Activated CD8-positive, alpha-beta memory T cell treated with anti-CD3 and anti-CD28 coated beads for 48 hours (primary cell): ENCODE measurements at regions not wholly inside any gene's neighbourhood (a gene's known extent, or its start where the extent isn't known, plus 50 kb on each side); places are given as distances from the start of the nearest gene placed in this dataset.
"Not testable (repeated sequence)": the region's sequence is repeated elsewhere in the genome, so short reads cannot be mapped to it uniquely, and the experiment has no call there.

Experiments
- DNase-seq, 3 experiments: peaks; one replicate each; pipeline ENCODE4 v3.0.0-alpha.2; 2020; ENCODE audit warnings: low read depth in 2 of 3, low spot score in 2 of 3

DNA sequence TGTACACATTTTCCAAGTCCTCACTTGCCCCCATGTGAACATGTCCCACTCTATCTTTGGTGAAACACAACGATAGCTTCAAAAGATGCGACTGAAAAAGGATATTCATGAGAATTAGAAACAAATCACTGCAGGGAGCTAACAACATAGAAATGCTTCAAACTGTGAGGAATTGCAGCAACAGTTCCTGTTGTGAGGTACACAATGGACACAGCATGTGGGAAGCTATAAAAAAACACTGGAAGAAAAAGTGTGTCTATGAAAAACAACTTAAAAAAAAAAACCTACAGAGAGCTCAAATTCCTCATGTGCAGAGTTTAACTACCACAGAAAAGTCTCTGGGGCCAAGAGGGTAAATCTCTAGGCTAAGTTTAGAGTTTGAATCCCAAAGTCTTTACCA is 51.6 kb upstream of the BLTP1 start:
- DNase-seq = no peak

DNA sequence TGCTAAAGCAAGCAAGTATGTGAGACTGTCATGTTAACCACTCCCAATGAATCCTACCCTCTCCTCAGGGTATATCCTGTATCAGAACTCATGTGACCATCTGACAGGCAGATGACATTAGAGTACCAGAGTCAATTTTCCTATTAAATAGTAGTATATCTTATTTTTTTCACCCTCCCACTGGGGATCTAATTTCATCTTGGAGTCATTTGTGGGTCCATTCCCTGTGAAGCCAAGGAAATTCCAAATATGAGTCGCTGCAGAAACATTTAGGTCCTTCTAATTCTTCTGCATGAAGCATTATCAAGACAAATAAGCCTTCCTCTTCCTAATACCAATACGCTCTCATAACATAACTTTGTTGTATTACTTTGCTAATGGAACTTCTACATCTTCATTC is 52.2 kb upstream of the BLTP1 start:
- no peak for DNase-seq

DNA sequence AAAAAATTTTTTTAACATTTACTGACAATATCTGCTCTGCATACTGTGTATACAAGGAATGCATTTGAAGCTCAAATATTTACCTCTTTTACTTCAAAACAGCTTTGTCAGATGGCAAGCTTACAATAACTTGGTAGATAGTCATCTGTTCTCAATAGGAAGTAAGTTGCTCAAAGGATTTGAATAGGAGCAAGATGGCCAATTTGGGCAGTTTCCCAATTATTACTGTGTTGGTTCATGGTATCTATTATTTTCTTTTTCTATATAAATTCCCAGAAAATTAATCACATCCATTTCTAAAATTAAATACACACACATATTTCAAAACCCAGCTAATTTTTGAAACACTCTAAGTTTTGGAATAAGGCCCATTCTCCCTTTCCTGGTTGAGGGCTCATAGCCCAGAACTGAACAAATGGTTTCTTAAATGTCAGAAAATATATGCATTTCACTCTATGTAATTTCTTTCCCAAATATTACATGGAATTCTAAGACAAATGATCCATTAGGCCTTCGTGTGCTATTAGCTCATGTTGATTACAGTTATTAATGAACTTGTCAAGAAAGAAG is 60.2 kb upstream of the BLTP1 start:
- no peak for DNase-seq

DNA sequence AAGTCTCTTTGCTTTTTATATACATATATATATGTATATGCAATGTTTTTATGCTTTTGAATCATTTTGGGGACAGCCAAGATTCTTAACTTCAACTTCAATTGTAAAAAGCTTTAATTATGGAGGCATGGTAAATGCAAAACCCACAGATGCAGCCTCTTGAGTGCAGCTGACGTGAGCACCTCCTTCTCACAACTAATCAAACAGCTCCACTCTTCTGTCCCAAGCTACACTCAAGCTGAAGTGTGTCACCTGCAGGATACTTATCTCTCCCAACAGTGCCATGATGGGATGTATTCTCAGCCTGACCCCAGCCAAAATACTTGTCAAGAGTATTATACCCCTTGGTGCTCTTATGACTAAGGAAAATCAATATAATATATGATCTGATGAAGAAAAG is 60.7 kb upstream of the BLTP1 start:
- no peak for DNase-seq

DNA sequence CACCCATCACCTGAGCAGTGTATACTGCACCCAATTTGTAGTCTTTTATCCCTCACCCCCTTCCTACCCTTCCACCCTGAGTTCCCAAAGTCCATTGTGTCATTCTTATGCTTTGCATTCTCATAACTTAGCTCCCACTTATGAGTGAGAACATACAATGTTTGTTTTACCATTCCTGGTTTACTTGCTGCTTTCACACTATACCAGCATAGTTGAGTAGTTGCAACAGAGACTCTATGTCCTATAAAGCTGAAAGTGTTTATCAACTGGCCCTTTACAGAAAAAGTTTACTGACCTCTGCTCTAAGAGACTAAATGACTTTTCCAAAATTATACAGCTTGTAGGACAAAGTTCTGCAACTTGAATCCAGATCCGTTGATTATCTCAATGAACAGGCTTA is 61.1 kb upstream of the BLTP1 start:
- DNase-seq = no peak

DNA sequence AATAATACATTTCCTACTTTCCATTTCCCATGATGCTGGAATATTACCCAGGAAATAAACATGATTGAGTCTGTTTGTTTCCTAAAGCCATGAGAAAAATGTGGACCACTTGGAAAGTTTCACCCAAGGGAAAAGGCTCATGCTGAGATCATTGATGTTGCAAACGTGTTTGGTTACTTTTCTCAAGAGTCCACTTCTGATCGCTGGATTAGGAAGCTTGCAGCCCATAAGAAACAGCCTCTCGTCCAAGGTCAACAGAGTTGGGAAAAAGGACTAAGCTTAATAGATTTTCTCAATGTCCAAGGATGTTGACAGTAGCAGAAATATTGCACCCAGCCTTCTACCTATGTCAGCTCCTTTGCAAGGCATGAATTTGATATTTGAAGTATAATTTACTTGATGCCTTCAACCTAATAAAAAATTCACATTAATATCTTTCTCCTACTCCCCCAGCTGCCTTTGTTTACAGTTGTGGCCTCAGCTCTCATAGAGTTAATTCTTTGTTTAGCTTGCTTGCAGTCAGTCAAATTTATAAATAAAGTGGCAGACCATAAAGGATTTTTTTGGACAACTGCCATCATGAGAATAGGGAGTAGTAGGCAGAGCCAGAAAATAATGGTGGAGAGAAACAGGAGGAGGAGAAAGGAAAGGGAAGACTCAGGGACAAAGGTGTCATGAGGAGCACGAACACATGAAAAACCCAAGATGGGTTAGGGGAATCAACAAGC is 65.6 kb upstream of the BLTP1 start:
- DNase-seq = no peak

DNA sequence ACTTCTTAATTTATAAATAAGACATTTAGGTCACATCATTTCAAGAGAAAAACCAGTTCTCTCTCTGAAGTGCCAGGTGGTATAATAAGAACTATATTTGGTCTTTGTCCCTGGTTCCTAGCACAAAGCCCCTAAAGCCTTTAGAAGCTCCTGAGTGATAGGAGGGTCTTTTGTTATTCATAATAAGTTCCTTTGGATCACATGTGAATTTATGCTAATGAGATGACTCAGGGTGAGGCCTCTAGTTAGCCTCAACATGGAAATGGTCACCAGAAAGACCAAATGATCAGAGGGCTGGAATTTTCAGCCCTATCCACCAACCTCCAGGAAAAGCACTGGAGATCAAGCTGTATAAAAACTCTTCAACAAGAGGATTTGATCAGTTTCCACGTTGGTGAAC is 68.1 kb upstream of the BLTP1 start:
- no peak for DNase-seq

DNA sequence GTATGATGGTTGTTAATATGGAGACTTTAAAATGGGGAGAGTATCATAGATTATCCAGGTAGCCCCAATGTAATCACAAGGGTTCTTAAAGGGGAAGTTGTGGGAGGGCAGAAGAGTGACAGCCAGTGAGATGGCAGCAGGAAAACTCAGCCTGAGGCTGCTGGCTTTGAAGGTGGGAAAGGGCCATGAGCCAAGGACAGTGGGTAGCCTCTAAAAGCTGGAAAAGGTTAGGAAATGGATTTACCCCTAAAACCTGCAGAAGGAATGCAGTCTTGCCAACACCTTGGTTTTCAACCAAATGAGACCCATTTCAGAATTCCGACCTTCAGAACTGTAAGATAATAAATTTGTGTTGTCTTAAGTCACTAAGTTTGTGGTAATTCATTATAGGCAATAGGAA is 68.8 kb upstream of the BLTP1 start:
- DNase-seq = no peak

DNA sequence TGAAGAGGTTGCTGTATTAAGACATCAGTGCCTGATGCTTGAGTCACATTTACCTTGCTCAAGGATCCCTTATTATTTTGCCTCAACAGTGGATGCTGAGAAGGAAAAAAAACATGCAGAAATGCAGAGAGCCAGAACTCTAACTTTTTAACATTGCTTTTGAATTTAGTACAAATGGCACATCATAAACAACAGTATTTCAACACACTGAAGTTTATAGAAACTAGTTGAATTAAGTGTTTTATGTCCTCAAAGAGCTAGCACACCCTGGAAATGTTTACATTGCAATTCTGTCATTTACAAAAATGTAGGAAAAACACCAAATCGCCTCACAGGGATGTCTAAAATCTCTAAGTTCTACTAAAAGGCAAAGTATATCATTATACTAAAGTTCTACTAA is 69.5 kb upstream of the BLTP1 start:
- no peak for DNase-seq

DNA sequence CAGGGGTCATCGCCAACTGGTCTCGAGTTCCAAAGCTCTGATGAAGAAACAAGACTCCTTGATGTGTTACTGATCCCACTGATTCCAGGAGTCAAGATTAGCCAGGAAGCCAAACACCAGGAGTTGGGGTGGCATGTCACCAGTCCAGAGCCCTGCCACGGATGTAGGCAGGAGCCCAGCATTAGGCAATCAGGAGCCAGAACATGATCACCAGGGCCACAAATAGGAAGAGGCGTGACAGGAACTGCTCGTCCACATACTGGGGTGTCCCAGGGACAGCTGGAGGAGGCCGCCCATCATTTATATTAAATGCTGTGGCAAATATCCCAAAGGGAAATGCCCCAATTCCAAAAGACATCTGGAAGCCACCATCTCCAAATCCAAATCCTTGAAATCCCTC is 74.5 kb upstream of the BLTP1 start:
- not testable (repeated sequence) for DNase-seq

DNA sequence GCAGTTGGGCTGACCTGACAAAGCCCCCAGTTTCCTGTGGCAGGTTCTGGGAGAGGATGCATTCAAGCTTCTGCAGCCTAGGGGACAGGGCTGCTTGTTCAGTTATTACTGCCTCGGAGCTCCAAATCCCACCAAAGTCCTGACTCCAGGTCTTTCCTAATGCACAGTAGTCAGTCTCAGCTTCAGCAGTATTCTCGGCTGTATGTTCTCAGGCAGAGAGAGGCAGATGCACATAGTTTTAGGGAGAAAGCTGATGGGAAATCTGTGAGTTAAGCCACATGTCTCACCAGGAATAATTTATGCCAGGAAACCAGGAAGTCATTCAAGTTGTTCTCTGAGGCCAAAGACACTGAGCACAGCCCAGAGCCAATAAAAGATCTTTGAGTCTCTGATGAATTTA is 75.3 kb upstream of the BLTP1 start:
- DNase-seq = not testable (repeated sequence)

DNA sequence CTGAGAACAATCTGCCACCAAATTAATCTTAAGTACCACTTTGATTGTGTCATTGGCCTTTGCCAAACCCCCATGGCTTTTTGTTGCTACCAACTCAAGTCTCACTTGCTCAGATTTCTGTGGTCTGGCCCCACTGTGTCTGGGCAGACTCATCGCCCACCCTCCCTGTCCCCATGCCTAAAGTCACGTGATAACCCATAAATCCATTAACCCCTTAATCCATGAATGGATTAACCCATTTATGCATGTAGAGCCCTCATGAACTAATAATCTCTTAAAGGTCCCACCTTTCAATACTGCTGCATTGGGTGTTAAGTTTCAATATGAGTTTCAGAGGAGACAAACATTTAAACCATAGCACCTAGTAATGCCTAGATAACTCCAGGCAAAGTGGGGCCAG is 78.5 kb upstream of the BLTP1 start:
- DNase-seq = no peak

DNA sequence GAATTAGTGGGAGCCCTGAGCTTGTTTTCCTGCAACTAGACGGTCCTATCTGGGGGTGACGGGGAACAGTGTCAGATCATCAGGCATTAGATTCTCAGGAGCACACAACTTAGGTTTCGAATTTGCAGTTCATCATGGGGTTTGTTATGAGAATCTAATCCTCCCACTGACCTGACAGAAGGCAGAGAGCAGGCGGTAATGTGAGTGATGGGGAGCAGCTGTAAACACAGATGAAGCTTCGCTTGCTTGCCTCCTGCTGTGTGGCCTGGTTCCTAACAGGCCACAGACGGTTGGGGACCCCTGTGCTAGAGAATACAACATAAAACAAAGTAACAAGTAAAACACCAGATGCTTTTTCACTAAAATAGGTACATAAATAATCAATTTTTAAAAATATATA is 86.2 kb upstream of the BLTP1 start:
- DNase-seq = no peak

DNA sequence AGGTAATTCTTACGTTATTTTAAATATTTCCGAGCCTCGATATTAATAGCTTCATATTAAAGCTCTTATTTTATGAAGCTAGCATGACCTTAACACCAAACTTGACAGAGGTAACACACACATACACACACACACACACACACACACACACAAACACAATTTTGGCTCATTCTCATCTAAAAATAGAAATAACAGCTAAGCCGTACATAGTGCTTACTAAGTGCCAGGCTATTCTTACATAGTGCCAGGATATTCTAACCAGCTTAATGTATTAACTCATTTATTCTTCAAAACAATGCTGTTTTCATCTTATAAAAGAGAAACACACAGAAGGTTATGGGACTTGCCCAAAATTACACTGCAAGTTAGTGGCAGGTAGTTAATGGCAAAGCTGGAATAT is 87.0 kb upstream of the BLTP1 start:
- no peak for DNase-seq

DNA sequence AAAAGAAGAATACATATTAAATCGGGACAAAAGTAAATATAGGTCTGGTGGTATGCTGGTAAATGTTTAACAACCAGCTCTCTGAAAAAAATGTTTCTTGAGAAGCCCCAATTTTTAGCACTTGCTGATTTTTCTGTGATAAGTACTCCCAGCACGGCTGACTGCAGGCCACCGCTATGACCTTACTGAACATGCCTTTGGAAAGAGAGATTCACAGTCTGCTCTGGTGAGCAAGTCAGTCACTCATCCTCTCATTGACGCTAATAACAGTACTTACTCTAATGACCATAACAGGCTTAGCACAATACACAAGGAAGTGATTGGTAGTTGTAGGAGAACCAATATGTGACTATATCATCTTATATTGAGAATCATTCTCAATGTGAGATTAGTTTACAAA is 98.9 kb upstream of the BLTP1 start:
- DNase-seq = no peak

DNA sequence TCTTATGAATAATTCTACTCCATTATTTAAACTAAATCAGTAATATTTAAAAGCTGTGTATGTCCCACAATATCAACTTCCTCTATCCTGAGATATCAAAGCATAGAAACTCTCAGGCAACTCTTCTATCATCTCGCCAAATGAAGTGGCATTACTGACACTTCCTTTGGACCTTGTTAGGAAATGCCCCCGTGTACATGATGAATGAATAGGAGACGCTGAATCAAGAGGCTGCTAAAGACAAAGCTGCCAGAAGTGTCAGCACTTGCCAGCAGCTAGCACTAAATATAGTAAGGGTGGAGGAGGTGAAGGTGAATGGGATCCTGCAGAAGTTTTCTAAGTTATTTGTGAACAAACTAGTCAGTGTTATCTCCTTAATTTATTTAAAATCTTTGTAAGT is 99.5 kb upstream of the BLTP1 start:
- DNase-seq = no peak

DNA sequence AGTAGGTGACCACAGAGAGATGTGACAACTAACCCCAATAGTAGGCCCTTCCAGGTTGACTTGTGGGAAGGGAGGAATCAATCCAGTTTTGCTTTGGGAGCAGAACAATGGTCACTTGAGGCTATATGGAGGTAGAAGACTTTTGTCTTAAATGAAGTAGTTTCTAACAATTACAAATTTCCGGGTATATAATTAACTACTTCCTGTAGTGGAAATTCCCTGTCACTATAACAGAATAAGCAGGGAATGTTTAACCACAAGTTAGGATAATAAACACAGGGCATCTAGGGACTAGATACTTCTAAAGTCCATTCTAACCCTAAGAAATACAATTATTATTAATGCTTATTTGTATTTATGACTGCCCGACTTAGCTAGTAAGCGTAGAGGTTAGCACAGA is 99.0 kb upstream of the TRPC3 start:
- DNase-seq = no peak

DNA sequence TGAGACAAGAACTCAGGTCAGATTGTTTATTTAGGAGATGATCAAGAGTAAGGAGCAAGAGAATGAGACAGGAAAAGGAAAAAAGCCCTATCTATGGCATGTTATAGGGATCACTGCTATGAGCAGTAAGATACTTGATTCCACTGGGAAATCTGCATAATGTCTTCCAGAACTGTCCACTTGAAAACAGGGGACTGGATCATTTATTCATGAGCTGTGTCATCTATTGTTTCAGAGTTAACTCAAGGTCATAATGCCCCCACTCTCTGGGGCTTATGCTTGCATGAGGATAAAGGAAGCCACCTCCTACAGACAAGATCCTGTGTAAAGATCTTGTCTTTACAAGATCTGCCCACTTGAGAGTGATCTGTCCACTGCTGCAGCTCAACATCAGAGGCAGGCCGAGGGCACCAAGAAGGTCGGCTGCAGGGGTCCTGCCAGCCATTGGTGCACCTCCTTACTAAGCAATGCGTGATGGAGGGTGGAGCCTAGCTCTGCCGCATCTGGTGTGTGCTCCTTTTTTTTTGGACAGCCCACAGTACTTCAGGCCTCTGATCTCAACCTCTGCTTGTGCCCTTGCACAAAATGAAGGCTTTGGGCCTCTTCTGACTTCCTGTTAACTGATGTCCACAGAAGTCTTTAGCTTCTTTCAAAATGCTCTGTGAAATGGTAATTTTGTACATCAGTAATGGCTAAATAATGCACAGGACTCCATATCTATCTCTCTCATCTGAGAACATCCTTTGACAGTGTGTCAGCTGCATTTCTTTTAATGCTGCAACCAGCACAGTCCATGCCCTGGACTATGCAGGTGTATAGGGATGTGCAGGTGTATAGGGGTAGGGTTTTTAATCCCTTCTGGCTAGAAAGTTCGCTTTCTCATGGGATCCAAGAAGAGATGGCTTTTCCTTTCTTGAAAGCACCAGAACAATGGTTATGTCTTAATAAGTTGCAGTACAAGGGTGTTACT is 95.9 kb upstream of the TRPC3 start:
- DNase-seq = no peak

DNA sequence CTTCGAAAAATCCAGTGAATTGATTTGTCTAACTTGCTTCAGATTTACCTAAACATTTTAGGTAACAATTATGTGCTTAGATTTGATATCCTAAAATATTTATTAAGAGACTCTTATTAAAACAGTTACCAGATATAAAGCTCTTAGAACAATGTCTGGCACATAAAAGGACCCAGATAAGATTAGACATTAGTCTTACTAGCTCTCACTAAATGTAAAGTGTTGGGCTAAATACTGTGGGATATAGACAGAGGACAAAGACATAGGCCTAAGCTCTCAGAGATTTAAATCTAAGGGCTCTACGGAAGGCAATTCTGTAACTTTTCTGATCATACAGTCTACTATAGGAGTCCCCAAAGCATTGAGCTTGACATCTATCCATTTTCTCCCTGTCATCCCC is 94.4 kb upstream of the TRPC3 start:
- no peak for DNase-seq

DNA sequence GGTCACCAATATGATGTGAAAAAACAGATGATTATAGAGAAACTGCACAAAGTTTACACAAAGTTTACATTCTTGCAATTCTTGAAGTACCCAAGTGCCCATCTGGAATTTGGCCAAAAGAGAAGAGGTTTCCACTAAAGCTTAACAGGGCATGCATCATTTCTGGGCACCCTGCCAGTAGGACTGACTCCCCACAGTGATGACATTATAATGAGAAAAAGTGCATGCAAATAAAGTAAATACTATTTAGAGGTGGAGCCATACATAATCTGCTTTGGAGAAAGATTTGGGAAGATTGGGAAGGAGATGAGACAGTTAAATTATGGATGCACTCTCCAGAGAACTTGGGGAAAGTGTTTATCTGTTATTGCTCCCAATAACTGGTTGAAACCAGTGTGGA is 93.7 kb upstream of the TRPC3 start:
- DNase-seq = no peak

DNA sequence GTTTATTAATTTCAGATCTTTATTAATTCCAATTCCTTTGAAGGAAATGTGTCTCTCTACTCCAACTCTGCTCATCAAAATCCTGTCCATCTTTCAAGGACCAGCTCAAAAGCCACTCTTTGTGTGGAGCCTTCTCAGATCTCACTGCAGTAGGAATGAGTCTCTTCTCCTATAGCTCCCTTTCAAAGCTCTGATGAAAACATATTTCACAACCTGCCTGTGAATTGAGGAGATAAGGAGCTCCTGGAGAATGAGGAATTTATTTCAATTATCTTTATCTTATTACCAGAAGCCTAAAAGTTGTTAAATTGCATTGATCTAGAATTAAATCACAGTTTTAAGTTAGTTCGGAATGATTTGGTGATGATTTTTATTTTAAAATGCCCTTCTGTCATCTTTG is 92.6 kb upstream of the TRPC3 start:
- DNase-seq = no peak

DNA sequence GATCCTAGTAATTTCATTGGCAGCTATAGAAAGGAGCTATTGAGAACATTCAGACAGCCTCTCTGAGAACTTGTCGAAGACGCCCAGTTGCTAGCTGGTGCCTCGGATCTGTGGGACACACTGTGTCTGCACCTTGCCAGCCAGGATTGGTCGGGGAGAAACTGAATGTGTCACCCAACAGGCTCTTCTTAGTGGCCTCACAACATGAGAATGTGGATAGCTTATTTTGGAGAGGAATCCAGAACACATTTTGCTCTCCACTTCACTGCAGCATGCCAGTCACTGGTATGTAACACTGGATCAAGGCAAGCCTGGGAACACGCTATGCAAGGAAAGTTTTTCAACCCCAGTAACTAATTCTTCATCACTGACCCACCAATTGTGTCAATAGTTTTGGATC is 89.5 kb upstream of the TRPC3 start:
- no peak for DNase-seq
